NCI-H2081 (cell line): ENCODE measurements at regions not wholly inside any gene's neighbourhood (a gene's known extent, or its start where the extent isn't known, plus 50 kb on each side); places are given as distances from the start of the nearest gene placed in this dataset.
A peak's percentile ranks its signal among the peaks of the same experiment; 100 is the strongest.
"Not testable (repeated sequence)": the region's sequence is repeated elsewhere in the genome, so short reads cannot be mapped to it uniquely, and the experiment has no call there.

Experiments used
- DNase-seq, 2 experiments: peaks; one replicate each; lab custom pipeline; 2025; lab: John Stamatoyannopoulos, UW

DNA sequence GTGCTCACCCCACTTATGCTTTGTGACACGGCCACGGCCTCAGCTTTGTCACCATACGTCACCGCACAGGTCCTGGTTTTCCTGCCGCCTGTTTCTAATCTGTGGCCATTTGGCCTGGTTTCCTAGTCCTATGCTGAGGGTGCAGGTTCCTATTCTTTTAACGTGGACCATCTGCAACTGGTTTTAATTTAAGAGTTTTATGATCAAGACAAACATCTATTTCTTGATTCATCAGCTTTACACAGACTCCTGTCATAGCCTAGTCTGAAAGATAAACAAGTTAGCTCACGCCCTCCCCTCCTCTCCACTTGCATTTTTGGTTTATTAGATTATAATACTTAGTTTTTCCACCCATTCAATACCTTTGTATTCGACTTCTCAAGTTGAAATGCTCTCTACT lies 97.5 kb upstream of the RPS6KA2 start:
- no peak for DNase-seq

DNA sequence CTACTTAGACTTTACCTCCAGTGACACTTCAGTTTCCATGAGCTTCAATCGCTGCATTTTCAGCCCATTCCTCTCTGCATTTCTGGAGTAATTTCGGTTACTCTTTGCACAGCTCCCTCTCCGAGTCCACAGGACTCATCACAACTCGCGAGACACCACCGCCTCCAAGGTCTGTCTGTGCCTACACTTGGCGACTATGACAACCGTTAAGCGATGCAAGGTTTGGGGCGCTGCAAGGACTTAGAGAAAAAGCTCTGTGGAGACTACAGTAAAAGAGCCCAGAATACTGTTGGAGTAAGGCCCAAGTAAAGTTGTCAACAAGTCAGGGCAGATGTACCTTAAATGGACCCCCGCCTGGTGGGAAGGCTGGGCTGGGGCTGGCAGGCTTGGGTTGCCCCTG lies 95.7 kb upstream of the RPS6KA2 start:
- DNase-seq = no peak

DNA sequence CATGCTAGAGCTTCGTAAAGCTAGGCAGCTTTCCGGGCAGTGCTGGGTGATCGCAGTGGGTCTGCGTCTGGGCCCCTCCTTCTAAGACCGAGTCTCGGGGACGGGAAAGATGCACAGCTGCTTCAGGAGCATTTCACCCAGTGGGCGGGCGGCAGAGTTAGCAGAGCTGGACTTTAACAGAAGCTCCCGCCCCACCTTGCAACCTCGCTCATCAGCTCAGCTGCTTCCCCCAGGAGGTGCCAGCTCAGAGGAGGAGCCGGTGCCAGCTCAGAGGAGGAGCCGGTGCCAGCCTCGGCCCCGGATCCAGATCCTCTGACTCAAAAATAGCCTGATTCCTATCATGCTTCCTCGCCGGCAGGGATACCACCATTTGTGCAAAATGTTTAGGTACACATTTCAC lies 94.5 kb upstream of the RPS6KA2 start:
- no peak for DNase-seq

DNA sequence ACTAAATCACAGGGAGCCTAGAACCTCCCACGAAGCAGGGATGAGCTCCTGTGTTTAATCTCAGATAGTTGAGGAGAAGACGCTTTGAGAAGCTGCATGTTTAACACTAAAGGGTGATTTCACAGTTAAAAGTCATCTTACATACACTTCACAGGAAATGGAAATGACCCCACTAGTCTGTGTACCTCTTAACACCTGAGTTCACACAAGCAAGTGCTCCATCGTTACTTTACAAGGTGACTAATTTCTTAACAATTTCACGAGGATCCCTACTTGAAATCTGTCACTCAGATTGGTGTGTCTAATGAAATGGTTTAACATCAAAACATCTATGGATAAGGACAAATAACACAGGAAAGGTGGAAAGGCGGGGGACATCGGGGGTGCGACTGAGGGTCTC lies 93.8 kb upstream of the RPS6KA2 start:
- DNase-seq = no peak

DNA sequence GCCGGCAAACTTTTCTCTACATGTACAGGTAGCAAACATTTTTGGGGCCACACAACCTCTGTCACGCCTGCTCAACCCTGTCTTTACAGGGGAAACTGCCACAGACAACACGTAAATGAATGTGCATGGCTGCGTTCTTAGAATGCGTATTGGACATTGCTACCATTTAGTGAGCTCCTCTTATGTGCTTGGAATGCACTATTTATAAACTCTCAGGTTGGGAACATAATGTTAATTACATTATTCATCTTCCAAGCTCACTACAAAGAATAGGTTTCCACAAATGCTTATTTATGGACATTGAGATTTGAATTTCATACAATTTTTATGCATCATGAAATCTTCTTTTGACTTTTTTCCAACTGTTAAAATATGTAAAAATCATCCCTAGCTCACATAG lies 92.0 kb upstream of the RPS6KA2 start:
- DNase-seq = no peak

DNA sequence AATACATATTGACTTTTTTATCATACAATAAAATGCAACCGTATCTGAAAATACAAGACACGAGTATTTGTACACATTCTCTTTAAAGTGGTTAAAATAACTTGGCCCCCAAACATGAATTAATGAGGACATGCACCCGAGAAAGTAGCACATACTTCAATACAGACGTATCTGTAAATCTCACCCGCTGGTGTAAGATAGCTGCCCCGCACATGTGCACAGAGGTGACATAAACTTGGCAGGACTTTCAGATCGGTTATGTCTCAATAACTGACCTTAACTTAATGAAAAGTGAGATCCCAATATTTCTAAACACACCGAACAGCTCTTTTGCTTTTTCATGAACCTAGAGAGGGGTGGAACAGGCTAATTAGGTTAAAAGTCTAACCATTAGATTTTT lies 91.5 kb upstream of the RPS6KA2 start:
- DNase-seq = no peak

DNA sequence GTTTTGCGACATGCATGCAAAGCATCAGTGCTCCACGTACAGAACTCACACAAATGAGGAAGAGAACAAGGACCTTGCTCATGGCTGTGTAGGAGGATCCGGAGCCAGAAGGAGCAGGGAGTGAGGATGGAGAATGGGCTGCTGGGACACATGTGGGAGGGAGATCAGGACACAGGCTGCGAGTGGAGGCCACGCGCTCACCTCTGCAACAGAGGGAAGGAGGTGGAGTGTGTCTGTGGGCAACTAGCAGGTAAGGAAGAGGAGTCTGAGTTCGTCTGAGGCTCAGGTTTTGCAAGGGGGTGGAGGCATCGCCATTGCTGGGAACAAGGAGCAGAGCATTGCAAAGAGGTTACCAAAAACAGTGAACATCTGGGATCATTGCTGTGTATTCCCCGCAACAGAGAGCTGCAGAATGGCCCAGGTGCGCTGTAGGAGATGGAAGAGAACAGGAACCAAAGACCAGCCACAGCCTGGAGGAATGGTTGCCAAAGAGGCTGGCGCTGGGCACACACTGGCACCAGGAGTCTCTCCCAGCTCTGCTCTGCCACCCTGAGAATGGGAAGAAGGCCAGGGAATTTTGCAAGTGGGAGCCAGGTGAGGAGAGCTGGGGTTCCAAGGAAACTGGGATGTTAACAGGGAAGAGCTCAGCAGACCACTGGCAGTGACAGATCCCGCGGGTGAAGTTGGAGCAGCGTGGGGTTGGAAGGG lies 90.0 kb upstream of the RPS6KA2 start:
- no peak for DNase-seq

DNA sequence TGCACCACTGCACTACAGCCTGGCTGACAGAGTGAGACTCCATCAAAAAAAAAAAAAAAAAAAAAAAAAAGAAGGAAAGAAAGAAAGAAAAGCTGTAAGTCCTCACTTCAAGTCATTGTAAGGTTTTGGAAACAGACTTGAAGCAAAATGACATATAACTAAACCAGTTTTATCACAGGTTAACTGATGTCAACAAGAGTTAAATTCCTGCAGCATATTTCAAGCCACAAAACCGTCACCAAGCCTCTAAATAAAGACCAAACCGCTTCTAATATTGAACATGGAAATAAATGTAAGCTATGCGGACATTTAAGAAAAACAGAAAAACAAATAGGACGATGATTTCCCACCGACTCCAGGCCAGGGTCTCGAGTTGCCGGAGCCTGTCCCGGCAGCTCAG lies 88.9 kb upstream of the RPS6KA2 start:
- no peak for DNase-seq

DNA sequence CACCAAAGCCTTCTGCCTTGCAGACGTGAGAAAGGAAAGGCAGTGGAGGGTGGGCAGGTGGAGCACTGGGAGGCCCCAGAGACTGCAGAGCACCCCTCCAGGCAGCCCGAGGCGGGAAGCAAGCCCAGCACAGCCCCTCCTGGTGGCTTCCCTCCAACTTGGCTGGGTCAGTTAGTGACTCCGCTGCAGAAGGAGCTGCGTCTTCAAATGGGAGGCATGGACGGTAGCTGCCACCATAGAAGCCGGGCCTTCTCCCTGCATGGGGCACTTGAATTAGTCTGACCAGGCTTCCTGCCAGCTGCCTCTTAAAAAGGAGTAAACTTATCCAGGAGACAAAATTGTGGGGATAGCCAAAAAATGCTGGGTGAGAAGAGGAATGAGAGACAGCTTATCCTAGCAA lies 88.0 kb upstream of the RPS6KA2 start:
- DNase-seq = no peak

DNA sequence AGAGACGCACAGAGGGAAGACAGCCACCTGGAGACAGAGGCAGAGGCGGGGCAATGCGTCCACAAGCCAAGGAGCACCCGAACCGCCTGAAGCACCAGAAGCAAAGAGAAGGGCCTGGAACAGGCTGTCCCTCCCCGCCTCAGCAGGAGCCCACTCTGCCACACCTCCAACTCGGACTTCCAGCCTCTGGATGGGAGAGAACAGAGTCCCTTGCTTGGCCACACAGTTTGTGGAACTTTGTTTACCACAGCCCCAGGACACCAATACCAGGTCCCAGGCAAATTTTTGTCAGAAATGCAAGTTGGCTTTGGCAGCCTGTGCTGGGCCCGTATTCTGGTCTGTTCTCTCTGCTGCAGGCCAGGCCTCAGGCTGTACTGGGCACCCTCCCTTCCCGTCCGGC lies 87.5 kb upstream of the RPS6KA2 start:
- no peak for DNase-seq

DNA sequence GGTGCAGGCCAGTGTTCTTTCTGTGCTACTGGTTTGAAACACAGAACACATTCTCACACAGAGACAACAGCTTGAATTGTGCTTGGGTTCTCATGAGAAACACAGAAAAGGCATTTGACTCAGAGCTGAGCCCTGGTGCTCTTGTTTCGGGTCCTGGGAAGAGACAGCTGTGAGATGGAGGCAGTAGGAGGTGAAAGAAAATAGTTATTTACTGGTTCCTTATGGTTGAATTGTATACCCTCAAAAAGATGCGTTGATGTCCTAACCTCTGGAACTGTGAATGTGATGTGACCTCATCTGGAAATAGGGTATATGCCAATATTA lies 87.1 kb upstream of the RPS6KA2 start:
- no peak for DNase-seq

DNA sequence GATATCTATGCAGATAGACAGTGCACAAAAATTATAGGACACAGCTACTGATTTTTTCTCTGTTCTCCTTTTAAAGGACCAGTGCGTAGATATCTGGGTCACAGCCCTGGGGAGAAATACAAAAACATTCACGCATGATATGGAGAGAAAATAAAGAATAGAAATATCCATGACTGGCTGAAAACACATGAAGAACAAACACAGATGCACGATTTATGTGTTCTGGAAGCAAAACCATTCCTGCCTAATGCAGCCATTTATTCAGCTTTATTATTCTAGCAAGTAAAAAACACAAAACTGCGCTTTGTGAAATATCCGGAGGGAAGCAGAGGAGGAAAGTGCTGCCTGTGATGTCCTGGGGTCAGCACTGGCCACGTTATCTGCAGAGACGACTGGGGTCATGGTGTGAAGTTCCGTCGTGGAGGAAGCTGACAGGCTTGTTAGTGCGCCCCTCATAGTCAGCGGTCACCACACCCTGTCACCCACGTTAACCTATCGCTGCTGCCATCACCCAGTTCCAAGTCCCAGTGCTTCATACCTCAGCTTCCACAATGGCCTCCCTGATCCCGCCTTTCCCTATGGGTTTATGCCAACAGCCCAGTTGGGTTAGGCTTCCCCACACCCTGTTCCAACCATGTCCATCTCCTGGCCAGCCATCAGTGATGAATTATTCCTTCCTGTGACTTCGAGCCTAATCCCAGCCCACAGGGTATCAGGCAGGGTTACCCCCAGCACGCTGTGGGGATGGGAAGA lies 86.6 kb upstream of the RPS6KA2 start:
- DNase-seq = no peak

DNA sequence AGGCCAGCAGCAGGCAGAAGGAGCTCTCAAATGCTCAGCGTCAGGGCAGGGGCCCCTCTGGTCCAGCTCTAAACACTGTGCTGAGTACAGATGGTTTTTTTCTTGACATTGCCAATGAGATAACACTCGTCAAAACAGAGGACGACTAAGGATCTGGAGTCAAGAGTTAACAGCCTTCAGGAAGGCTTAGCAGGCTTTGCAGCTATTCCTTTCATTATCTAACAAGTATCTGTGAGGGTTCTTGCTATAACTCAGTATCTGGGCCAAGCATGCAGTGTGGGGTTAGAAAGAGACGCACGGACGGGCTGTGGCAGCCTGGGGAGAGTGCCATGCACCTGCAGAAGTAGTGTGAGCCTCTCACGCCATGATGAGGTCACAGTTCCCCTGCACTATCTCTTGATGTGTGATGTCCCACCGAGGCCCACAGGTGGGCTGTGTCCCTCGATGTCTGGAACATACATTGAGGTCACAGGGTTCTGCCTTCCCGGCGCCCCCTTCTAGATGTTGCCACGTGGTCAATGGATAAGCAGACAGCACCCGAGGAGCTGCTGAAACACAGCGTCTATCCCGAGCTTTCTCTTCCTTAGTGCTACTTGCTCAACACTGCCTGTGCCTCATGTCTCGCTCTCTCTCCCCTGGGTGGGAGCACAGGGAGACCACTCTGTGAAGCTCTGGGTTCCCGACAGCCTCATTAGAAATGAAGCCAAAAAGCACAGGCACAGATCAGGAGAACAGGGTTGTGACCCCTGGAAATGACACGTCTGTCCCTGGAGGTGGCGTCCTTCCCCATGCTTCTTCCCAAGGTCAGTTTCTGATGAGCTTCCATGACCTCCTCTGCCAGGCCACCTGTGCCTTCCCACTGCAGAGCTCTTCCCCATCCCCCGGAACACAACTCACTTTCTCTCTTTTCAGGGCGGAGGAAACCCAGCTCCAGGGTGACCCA lies 85.5 kb upstream of the RPS6KA2 start:
- DNase-seq = no peak

DNA sequence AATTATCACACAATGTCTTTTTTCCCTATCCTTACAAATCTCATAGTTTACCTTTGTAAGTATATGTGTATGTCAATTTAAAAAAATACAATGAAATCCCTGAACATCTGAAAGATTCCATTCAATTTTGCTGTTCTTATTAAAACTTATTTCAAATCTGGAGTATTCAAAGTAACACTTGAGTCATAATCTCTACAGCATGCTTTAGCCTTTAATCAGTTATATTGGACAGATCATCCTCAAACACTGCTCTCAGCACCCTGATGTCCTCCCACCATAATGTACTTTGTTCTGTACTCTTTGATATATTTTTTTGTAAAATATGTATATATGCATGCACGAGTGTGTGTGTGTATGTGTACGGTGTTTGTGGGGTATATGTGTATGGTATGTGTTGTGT lies 83.0 kb upstream of the RPS6KA2 start:
- no peak for DNase-seq

DNA sequence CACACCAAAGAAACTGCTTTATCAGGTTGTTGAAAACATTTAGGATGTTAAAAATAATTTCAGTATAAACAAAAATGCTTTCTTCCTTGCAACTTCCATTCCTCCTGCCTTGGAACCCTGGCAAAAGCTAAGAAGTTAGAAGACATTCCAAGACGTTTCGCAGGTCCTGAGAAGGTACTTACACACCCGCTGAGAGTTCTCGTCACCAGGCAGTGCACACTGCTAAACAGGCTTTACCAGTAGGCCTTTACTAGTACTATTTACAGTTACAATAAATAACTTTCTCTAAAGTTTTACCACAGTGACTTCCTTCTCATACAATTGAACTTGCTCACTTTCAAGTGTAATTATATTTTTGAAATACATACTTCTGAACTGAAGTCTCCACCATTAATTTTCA lies 81.4 kb upstream of the RPS6KA2 start:
- DNase-seq = no peak

DNA sequence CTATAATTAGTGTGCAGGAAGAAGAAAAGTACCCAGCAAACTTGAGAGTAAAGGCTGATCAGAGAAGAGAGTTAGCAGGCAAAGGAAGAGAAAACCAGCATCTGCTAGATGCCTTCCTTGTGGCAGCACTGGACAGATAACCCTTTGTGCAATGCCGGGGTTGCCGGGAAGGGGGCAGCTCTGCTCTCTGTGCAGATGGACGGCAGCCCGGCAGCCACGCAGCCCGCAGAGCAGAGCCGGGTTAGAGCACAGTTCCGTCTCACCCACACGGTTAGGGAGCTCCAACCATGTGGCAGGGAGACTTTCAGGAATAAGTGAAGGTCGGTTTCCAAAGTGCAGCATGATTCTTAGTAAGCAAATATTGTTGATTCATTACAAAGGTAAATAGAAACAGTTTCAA lies 80.0 kb upstream of the RPS6KA2 start:
- peak in 1 of 2 experiments; percentile 37 for DNase-seq

DNA sequence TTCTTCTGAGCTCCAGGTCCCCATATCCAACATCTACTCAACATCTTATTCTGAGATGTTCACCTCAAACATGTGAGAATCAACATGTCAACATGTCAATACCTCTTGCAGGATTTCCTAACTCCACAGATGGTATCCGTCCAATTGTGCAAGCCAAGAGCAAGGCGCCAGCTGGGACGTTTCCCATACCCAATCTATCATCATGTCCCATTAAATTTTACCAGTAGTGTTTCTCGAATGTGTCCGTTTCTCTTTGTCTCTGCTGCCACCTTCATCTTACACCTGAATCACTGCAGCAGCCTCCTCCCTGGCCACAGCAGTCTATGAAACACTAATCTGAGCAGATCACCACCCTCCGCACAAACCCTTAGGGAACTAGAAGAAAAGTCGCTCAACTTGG lies 78.0 kb upstream of the RPS6KA2 start:
- DNase-seq = no peak

DNA sequence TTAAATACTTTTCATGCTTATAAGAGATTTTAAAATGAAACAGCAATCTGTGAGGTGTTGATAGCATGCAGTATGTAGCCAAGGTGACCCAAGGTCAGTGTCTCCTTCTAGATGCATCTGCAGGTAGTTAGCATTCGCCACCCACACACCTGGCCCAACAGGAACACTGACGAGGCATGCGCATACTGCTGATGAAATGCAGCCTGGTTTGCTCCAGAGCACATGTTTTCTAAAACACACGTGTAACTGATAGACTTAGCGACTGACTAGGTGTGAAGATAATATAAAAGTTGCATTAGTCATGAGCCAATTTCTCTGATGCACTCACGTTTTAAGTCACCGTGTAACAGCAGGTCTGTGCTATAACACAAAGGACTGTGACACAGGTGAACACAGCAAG lies 77.1 kb upstream of the RPS6KA2 start:
- no peak for DNase-seq

DNA sequence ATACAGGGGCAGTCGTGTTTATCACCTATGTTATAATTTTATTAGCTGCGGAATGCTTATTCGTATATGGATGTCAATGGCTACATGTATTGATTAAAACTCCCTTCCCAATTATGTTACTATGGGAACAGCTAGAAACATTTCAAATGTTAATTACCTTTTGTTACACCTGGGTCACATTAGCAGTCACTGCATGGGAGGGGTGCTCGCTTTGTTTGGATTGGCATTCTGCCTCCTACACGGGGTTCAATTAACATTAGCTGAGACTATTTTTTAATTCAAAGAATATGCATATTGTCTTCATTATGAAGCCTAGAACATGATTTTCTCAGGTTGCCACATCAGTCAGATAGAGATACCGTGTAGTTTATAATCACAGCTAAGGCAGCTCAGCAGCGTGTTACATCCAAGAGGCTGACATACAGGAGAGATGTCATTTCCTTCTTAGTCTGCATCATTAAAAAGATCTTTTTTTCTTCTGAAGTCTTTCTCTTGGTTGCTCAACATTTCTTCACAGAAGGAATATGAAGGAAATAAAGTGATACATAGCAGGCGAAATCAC lies 76.2 kb upstream of the RPS6KA2 start:
- peak in 1 of 2 experiments; percentile 39 for DNase-seq

DNA sequence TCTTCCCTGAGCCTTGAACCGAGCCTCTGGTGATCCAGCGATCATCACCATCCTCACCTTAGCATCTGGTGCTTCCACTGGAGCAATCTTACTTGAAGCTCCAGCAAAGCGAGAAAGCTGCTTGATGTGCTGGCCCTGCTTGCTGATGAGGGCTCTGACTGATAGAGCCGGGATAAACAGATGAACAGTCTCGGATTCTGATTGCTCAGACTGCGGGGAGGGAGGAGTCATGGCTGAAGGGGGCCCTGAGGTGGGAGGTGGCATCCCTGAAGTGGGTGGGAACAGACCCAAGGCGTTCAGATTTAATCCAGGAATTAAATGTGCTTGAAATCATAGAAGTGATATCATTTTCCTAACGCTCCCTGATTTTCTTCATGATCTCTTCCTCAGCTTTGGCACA lies 74.4 kb upstream of the RPS6KA2 start:
- DNase-seq = not testable (repeated sequence)

DNA sequence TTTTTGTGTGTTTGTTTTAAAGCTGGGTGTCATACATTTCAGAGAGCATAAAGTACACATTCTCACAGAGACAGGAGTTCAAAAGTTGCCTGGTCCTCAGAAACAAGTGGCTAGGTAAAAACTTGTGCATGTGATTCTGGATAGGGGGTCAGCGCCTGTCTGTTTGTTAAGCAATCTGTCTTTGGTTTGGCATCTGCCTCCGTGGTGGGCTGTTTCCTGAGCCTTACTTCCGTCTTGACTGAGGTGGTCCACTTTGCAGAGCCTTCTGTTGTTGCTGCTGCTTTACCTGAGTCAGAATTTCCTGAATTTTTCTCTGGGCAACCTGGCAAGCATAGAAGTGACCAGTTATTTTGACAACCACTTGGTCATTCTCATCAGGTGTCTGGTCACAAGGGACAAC lies 73.8 kb upstream of the RPS6KA2 start:
- not testable (repeated sequence) for DNase-seq

DNA sequence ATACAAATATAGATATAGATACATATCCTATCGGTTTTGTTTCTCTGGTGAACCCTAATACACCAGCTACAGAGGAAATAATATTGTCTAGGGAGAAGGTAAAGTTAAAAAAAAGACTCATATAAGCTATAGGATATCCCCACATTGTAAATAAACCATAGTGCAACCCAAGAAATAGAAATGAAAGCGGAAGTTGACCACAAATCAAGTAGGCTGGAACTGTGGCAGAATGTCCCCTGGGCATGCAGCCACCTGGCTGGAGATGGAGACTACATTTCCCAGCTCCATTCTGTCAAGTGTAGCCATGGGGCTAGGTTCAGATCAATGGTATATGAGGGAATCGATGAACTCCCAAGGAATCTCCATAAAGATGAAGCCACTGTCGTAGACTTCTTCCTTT lies 70.1 kb upstream of the RPS6KA2 start:
- DNase-seq = no peak

DNA sequence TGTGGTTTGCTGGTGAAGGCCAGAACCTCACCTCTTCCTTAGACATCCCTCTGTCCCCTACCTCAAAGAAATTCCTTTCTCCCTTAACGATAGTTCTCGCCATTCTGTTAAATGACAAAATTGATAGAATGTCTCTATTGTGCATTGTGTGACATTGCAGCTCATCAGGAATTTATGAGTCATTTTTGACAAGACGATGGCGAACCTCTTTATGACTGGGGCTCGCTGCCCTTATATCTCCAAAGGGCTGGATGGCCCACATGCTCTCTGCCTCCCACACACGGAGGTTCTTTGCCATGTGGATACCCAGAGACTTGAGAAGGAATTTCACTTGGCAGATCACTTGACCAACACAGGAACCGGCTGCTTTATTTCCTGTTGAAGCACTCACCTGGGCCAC lies 66.8 kb upstream of the RPS6KA2 start:
- no peak for DNase-seq
